Spleen (tissue), 7 donors: ENCODE measurements at regions not wholly inside any gene's neighbourhood (a gene's known extent, or its start where the extent isn't known, plus 50 kb on each side); places are given as distances from the start of the nearest gene placed in this dataset.

Source experiments
- POLR2A ChIP-seq, 3 donors: fragments of 450-650 bp; IDR thresholded peaks; one replicate each; pipeline ENCODE4 v1.5.1; 2017; ENCODE audit warnings: antibody characterized with exemption in 3 of 3, mild to moderate bottlenecking in 1 of 3
- POLR2AphosphoS5 ChIP-seq, 3 donors: sonication (generic); formaldehyde crosslinking; IDR thresholded peaks; one replicate each; pipeline ENCODE4 v1.5.1; 2017; ENCODE audit warnings: antibody characterized with exemption in 3 of 3
- TF ChIP-seq, protein P1 (sequence below), 11 experiments: fragments of 200-600 bp in 7 of 11; fragments of 450-650 bp in 4 of 11; sonication (generic) in 4 of 11; IDR thresholded peaks in 8 of 11; conservative IDR thresholded peaks in 3 of 11; 1 replicate in 7 of 11; 2 replicates in 4 of 11; pipeline versions ENCODE4 v1.4.0 to v1.8.0; 2016 to 2021; ENCODE audit warnings: antibody characterized with exemption in 11 of 11, inconsistent platforms in 4 of 11, mild to moderate bottlenecking in 1 of 11
- donor health status: DM: no; HTN: no; CAD: no; lungs with moderate emphysema.
- donor health status: DM: no; HTN: no; CAD: no.
- donor health status: DM: no; HTN: no; CAD: no.

DNA sequence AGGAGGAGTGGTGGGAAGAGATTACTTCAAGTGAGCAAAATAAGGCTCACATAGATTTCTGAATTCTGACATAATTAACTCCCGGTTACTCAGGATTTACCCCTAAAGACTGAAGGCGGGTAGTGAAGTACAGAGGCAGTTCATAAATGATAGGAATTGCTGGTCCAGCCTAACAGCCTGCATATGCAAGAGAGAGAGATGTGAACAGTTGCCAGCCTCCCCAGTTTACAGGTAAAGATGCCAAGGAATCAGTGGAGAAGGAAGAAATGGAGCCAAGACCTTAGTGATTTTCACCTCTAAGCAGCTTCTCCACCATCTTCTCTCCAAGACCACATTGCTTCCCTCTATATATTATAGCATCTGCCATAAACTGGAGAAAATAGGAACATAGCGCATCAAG is 91.8 kb upstream of the THUMPD2 start:
- TF ChIP-seq POLR2A (IDR thresholded peaks at IDR 0.05) = no peak
- TF ChIP-seq, protein P1, sequence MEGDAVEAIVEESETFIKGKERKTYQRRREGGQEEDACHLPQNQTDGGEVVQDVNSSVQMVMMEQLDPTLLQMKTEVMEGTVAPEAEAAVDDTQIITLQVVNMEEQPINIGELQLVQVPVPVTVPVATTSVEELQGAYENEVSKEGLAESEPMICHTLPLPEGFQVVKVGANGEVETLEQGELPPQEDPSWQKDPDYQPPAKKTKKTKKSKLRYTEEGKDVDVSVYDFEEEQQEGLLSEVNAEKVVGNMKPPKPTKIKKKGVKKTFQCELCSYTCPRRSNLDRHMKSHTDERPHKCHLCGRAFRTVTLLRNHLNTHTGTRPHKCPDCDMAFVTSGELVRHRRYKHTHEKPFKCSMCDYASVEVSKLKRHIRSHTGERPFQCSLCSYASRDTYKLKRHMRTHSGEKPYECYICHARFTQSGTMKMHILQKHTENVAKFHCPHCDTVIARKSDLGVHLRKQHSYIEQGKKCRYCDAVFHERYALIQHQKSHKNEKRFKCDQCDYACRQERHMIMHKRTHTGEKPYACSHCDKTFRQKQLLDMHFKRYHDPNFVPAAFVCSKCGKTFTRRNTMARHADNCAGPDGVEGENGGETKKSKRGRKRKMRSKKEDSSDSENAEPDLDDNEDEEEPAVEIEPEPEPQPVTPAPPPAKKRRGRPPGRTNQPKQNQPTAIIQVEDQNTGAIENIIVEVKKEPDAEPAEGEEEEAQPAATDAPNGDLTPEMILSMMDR (IDR thresholded peaks at IDR 0.05 in 8 of 11, conservative IDR thresholded peaks at IDR 0.05 in 3 of 11) = no peak
- no peak for TF ChIP-seq POLR2AphosphoS5 (IDR thresholded peaks at IDR 0.05)
